HG03039 (cell line): ENCODE measurements at regions not wholly inside any gene's neighbourhood (a gene's known extent, or its start where the extent isn't known, plus 50 kb on each side); places are given as distances from the start of the nearest gene placed in this dataset.

ENCODE experiments used
- ATAC-seq: cut with Tn5 transposase; IDR thresholded peaks from one replicate; pipeline ENCODE4 v1.9.1; 2021; ENCODE audit warnings: mild to moderate bottlenecking, moderate library complexity; ENCODE audit not compliant: unreplicated experiment

GRCh38 chr1:103171041-103171590, 62.8 kb upstream of the COL11A1 start:
- no peak for ATAC-seq

- ATAC-seq = no peak
Observed at GRCh38 chr1:103170609-103171008, 62.3 kb upstream of the COL11A1 start.

- ATAC-seq = no peak
Observed at GRCh38 chr1:103162360-103162759, 54.0 kb upstream of the COL11A1 start.

DNA sequence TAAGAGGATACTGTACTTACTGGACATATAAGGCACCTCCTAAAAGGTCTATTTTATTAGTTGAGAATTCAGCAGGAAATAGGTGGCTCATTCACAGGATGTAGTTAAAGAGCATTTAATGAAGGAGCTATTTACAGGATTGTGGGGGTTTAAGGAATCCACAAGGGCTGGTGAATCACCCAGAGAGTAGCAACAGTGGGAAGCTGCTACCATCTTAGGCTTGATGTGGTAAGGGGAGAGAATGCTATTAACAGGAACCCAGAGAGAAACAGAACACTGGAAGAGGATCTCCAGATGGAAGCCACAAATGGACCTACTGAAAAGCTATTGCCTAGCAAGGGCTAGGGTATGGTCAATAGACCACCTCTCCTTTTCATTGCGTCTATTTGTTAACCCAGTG, 52.0 kb upstream of the COL11A1 start:
- ATAC-seq = no peak
